WI38 (cell line): ENCODE measurements at regions not wholly inside any gene's neighbourhood (a gene's known extent, or its start where the extent isn't known, plus 50 kb on each side); places are given as distances from the start of the nearest gene placed in this dataset.

ENCODE experiments used
- H3K4me3 ChIP-seq: 2 replicates; pipeline ENCODE4 v1.5.1; 2011; ENCODE audit warnings: low read depth, mild to moderate bottlenecking, control low read depth, low read length
- TF ChIP-seq, protein P1 (sequence below): IDR thresholded peaks from 2 replicates; pipeline ENCODE4 v1.5.1; 2012; ENCODE audit warnings: low read depth, mild to moderate bottlenecking, control low read depth, low read length

DNA sequence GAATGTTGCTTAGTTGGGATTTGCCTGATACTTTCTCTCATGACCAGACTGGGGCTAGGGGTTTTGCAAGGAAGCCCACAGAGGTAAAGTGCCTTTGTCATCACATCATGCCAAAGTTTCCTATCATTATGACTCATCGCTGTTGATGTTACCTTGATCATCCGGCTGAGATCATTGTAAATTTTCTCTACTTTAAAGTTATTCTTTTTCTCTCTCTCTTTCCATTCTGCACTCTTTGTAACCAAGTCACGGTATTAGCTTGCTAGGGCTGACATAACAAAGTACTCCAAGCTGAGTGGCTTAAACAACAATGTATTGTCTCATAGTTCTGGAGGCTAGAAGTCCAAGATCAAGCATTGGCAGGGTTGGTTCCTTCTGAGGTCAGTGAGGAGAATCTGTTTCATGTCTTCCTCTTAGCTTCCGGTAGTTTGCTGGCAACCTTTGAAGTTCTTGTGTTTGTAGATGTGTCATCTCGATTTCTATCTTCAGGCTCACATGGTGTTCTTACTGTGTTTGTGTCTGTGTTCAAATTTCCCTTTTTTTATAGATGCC lies 113.0 kb downstream of the DTHD1 start:
- TF ChIP-seq, protein P1, sequence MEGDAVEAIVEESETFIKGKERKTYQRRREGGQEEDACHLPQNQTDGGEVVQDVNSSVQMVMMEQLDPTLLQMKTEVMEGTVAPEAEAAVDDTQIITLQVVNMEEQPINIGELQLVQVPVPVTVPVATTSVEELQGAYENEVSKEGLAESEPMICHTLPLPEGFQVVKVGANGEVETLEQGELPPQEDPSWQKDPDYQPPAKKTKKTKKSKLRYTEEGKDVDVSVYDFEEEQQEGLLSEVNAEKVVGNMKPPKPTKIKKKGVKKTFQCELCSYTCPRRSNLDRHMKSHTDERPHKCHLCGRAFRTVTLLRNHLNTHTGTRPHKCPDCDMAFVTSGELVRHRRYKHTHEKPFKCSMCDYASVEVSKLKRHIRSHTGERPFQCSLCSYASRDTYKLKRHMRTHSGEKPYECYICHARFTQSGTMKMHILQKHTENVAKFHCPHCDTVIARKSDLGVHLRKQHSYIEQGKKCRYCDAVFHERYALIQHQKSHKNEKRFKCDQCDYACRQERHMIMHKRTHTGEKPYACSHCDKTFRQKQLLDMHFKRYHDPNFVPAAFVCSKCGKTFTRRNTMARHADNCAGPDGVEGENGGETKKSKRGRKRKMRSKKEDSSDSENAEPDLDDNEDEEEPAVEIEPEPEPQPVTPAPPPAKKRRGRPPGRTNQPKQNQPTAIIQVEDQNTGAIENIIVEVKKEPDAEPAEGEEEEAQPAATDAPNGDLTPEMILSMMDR, result no peak
- H3K4me3 ChIP-seq, result no peak overlapping the region

DNA sequence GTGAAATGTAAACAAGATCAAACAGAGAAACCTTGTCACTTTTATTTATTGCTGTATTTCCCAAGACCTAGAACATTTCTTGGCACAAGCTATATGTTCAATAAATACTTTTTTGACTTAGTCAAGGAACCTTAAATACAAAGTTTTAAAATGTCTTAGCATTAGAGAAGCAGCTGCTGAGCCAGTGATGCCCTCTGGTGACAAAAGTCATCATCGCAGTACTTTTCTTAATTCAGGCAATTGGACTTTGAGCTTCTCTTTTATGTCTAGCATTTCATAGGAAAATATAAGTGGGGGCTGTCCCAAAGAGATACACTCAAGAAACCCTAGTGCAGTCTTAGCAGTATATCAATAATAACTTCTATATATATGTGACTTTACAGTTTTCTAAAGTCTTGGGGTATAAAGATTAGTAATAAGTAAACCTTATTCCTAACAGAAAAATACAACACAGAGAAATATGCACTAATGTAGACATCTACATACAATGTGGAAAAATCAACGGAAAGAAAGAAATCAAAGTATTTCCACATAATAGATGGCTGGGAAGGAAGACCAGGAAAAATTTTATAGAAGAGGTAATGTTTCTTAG lies 118.4 kb downstream of the DTHD1 start:
- no peak overlapping the region for H3K4me3 ChIP-seq
- TF ChIP-seq, protein P1, result no peak

DNA sequence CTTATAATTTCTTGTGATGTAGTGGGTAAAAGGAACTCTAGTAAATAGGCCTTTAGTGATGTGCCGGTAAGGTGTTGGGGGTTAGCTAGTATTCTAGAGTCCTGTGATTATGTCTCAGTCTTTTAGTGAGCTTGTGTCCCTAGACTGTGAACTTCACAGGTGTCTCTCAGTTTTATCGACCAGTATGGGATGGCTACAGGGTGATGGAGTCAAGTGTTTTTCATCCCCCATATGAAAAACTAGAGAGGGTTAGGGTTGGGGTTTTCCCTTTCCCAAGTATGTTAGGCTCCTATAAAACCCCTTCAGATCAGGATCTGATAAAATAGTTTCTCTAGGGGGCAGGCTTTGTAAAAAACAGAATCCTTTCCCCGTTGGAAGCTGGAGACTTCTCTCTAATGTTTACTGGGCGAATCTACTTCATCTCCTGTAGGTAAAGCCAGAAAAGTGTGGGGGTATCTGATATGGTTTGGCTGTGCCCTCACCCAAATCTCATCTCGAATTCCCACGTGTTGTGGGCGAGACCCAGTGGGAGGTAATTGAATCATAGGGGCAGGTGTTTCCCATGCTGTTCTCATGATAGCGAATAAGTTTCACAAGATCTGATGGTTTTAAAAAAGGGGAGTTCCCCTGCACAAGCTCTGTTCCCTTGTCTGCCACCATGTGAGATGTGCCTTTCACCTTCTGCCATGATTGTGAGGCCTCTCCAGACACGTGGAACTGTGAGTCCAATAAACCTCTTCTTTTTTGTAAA lies 120.8 kb downstream of the DTHD1 start:
- H3K4me3 ChIP-seq, result no peak overlapping the region

DNA sequence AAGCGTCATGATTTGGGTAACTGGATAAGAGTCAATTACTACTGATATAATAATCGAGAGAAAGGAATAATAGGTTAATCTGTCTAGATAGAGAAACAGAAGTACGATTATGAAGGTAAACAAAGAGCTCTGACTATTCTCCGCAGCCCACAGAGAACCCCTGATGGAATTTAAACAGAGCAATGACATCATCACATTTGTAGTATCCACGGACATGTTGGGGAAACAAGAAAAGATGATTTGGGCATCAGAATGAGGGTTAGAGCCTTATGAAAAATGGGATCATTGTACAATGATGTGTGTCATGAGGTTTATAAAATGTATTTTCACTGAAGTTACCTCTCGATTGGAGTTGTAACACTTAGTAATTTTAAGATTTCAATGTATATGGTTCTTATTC lies 129.9 kb downstream of the DTHD1 start:
- TF ChIP-seq, protein P1, result no peak
- H3K4me3 ChIP-seq, result no peak overlapping the region

More for the DNA sequence above, 120.8 kb downstream of the DTHD1 start:
- TF ChIP-seq, protein P1, result no peak

DNA sequence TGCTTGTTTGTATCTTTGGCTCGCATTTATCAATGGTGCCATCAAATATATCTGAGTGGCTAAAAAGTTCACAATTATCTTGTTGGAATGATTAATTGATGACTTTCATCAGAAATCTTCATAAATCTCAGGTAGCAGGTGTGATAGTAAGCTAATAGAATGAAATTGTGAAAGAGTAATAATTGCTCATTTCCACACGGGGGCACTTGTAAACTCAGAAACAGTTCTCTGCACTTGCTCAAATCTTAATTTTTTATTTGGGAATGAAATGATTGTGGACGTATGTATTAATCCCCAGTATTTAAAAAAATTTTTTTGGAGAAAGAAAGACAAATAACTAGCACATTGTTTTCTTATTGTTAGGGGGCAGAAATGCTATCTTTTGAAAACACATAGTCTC lies 132.8 kb downstream of the DTHD1 start:
- H3K4me3 ChIP-seq, result no peak overlapping the region
- TF ChIP-seq, protein P1, result no peak

DNA sequence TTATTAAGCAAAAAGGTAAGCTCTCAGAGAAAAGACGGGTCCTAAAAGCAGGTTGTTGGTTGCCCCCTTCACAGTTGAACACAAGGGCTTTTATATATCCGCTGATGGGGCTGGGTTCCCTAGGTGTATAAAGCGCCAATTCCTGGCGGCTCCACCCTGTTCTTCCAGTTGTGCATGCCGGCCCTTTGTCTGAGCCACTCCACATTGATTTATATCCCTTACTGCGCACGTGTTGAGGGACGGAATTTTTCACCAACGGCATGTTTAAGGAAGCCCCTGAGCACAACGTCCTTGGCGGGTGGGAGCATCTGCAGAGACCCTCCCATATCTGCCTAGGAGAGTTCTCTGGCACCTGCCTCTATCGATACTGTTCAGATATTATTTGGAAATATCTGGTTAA lies 135.7 kb downstream of the DTHD1 start:
- TF ChIP-seq, protein P1, result no peak
- H3K4me3 ChIP-seq, result no peak overlapping the region

DNA sequence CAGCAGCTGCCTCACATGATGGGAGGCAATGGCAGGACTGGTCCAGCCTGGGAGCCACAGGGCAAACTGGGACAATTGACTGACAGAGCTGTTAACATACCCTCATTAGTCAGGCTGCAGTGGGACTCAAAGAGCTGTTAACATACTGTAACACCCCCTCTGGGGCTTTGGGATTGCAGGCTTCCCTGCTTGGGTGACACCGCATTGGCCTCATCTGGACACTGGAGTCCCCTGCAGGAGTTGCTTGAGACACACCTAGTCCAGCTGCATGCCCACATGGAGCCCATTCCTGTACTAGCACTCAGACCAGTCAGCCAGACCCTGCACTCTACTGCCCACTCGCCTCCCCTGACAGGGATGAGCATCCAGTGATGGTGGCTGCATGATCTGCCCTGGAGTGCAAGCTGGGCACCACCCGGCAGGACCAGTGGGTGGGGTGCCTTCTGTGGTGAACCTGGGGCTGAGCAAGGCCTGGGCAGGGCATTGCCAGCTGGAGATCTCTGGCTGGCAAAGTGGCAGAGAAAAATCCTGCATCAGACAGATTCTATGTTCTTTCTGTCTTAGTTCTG lies 138.8 kb downstream of the DTHD1 start:
- H3K4me3 ChIP-seq, result no peak overlapping the region
- TF ChIP-seq, protein P1, result no peak
